Skeletal muscle tissue (tissue), 3 donors: ENCODE measurements at regions not wholly inside any gene's neighbourhood (a gene's known extent, or its start where the extent isn't known, plus 50 kb on each side); places are given as distances from the start of the nearest gene placed in this dataset.
"Not testable (repeated sequence)": the region's sequence is repeated elsewhere in the genome, so short reads cannot be mapped to it uniquely, and the experiment has no call there.

ENCODE experiments used
- H3K27ac ChIP-seq: one replicate; pipeline ENCODE4 v1.7.0; 2013; ENCODE audit warnings: mild to moderate bottlenecking, low read depth, low read length, inconsistent platforms
- H3K27me3 ChIP-seq, 3 donors: one replicate each; pipeline ENCODE4 v1.7.0; 2013; ENCODE audit warnings: low read length in 3 of 3; ENCODE audit not compliant: control insufficient read depth in 3 of 3, insufficient read depth in 3 of 3
- H3K36me3 ChIP-seq, 3 donors: one replicate each; pipeline ENCODE4 v1.7.0; 2013; ENCODE audit warnings: low read length in 3 of 3; ENCODE audit not compliant: control insufficient read depth in 3 of 3, insufficient read depth in 3 of 3
- H3K4me1 ChIP-seq, 3 donors: one replicate each; pipeline ENCODE4 v1.7.0; 2013; ENCODE audit warnings: low read length in 3 of 3, mild to moderate bottlenecking in 3 of 3; ENCODE audit not compliant: control insufficient read depth in 3 of 3, insufficient read depth in 3 of 3
- H3K4me3 ChIP-seq, 3 donors: one replicate each; pipeline ENCODE4 v1.7.0; 2013; ENCODE audit warnings: low read length in 3 of 3
- H3K9ac ChIP-seq, 3 donors: one replicate each; pipeline ENCODE4 v1.7.0; 2013; ENCODE audit warnings: low read length in 3 of 3, mild to moderate bottlenecking in 3 of 3, moderate library complexity in 2 of 3, low read depth in 1 of 3
- H3K9me3 ChIP-seq, 3 donors: one replicate each; pipeline ENCODE4 v1.7.0; 2013; ENCODE audit warnings: low read length in 3 of 3; ENCODE audit not compliant: control insufficient read depth in 3 of 3
- donor health status: Osteomylitis.

DNA sequence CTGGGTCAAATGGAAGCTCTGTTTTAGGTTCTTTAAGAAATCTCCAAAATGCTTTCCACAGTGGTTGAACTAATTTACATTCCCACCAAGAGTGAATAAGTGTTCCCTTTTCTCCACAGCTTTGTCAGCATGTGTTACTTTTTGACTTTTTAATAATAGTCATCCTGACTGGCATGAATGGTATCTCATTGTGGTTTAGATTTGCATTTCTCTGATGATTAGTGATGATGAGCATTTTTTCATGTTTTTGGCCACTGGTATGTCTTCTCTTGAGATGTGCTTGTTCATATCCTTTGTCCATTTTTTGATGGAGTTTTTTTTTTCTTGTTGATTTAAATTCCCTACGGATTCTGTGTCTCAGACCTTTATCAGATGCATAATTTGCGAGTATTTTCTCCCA, 745.0 kb upstream of the BCHE start:
- H3K36me3 ChIP-seq = no peaks in the 10 kb centered on the region
- H3K4me3 ChIP-seq = no peak overlapping the region
- H3K9ac ChIP-seq = no peak overlapping the region
- H3K4me1 ChIP-seq = no peaks in the 10 kb centered on the region
- no peaks in the 10 kb centered on the region for H3K27me3 ChIP-seq
- H3K27ac ChIP-seq = no peak overlapping the region
- no peaks in the 10 kb centered on the region for H3K9me3 ChIP-seq

- Histone ChIP-seq H3K4me3 (no peak overlapping the region), H3K9ac (no peak overlapping the region), H3K27me3 (no peaks in the 10 kb centered on the region), H3K36me3 (no peaks in the 10 kb centered on the region), H3K9me3 (no peaks in the 10 kb centered on the region), H3K4me1 (no peaks in the 10 kb centered on the region), H3K27ac (no peak overlapping the region)
These were observed 743.3 kb upstream of the BCHE start for GRCh38 chr3:166580561-166580960.

- no peak overlapping the region for H3K9ac ChIP-seq
- H3K36me3 ChIP-seq = no peaks in the 10 kb centered on the region
- no peak overlapping the region for H3K27ac ChIP-seq
- no peaks in the 10 kb centered on the region for H3K4me1 ChIP-seq
- no peaks in the 10 kb centered on the region for H3K9me3 ChIP-seq
- H3K27me3 ChIP-seq = no peaks in the 10 kb centered on the region
- H3K4me3 ChIP-seq = no peak overlapping the region
These were observed 737.9 kb upstream of the BCHE start for GRCh38 chr3:166575161-166575560.

DNA sequence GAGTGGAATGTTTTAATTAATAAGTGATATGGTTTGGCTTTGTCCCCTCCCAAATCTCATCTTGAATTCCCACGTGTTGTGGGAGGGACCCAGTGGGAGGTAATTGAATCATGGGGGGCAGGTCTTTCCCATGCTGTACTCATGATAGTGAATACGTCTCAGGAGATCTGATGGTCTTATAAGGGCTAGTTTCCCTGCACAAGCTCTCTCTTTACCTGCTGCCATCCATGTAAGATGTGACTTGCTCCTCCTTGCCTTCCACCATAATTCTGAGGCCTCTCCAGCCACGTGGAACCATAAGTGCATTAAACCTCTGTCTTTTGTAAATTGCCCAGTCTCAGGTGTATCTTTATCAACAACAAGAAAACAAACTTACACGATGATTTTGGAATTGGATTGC, 734.5 kb upstream of the BCHE start:
- H3K4me3 ChIP-seq, H3K27ac ChIP-seq, H3K27me3 ChIP-seq, H3K4me1 ChIP-seq, H3K9me3 ChIP-seq, H3K9ac ChIP-seq, H3K36me3 ChIP-seq: not testable (repeated sequence)

- no peak overlapping the region for H3K4me3 ChIP-seq
- H3K9ac ChIP-seq = no peak overlapping the region
- H3K27me3 ChIP-seq = no peaks in the 10 kb centered on the region
- no peaks in the 10 kb centered on the region for H3K9me3 ChIP-seq
- H3K27ac ChIP-seq = no peak overlapping the region
- H3K36me3 ChIP-seq = no peaks in the 10 kb centered on the region
- H3K4me1 ChIP-seq = no peaks in the 10 kb centered on the region
These were observed 732.9 kb upstream of the BCHE start for GRCh38 chr3:166570102-166570501.

DNA sequence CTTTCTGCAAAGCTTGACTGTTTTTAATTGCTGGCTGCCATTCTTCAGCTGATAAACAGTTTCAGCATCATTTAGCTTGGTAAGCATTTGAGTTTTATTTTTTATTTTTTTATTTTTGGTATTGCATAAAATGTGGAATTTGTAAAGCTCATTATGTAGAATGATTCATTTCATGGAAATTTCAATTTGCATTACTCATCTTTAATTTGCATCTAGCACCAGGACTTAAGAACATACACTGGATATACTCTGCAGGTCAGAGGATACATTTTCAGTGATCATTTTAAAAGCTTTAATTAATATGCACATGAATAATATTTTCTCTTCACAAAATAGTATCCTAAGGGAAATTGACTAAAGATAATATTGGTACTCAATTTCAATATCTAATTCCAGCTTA, 732.4 kb upstream of the BCHE start:
- Histone ChIP-seq H3K27ac (no peak overlapping the region), H3K9me3 (no peaks in the 10 kb centered on the region), H3K9ac (no peak overlapping the region), H3K4me1 (no peaks in the 10 kb centered on the region), H3K4me3 (no peak overlapping the region), H3K36me3 (no peaks in the 10 kb centered on the region), H3K27me3 (no peaks in the 10 kb centered on the region)

GRCh38 chr3:166560253-166560652, 723.0 kb upstream of the BCHE start:
- Histone ChIP-seq H3K27ac (no peak overlapping the region), H3K9ac (no peak overlapping the region), H3K4me3 (no peak overlapping the region), H3K4me1 (no peaks in the 10 kb centered on the region), H3K36me3 (no peaks in the 10 kb centered on the region), H3K27me3 (no peaks in the 10 kb centered on the region), H3K9me3 (no peaks in the 10 kb centered on the region)

GRCh38 chr3:166556955-166557354, 719.7 kb upstream of the BCHE start:
- Histone ChIP-seq H3K4me1 (no peaks in the 10 kb centered on the region), H3K27ac (no peak overlapping the region)

DNA sequence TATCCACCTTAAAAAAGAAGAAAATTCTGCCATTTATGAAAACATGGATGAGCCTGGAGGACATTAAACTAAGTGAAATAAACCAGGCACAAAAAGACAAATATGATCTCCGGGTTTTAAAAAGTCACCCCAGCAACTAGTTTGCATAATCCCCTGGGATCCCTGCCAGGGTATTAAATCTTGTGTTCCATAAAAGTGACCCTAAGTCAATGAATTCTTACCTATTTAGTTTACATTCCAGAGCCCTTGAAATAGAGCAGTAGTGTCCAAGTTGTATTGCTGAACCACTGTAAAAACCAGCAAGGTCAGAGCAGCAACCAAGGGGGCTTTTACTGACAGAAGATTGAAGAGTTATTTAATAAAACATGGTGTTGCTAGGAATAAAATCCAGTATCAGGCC, 716.8 kb upstream of the BCHE start:
- Histone ChIP-seq H3K9ac (no peak overlapping the region), H3K4me3 (no peak overlapping the region), H3K27ac (no peak overlapping the region), H3K4me1 (no peaks in the 10 kb centered on the region), H3K9me3 (peaks cover 0 to 2% (median 0%) of the 10 kb centered on the region in 3 donors), H3K36me3 (no peaks in the 10 kb centered on the region), H3K27me3 (no peaks in the 10 kb centered on the region)

More at GRCh38 chr3:166556955-166557354, 719.7 kb upstream of the BCHE start:
- H3K36me3 ChIP-seq = no peaks in the 10 kb centered on the region
- H3K27me3 ChIP-seq = no peaks in the 10 kb centered on the region
- no peak overlapping the region for H3K4me3 ChIP-seq
- H3K9me3 ChIP-seq = no peaks in the 10 kb centered on the region
- H3K9ac ChIP-seq = no peak overlapping the region

DNA sequence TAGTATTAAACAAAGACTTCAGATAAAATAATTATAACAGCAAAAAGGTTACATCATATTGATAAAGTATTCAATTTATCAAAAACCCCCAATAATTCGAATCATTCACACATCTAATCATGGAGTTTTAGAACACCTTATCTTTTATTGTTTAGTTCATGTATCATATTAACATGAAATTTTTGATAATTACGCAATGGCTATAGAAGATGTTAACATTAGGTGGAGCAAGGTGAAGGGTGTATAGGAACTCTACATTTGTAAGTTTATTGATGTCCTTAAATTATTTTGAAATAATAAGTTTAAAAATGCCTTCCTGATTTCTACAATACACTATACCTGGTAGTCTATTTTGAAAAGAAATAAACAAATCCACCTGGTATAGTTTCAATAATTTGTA, 696.5 kb upstream of the BCHE start:
- Histone ChIP-seq H3K4me3 (no peak overlapping the region), H3K4me1 (no peaks in the 10 kb centered on the region), H3K36me3 (no peaks in the 10 kb centered on the region), H3K9me3 (peaks cover 1 to 4% (median 3%) of the 10 kb centered on the region in 3 donors), H3K27ac (no peak overlapping the region), H3K9ac (no peak overlapping the region), H3K27me3 (no peaks in the 10 kb centered on the region)

- no peak overlapping the region for H3K4me3 ChIP-seq
- H3K4me1 ChIP-seq = no peaks in the 10 kb centered on the region
- no peak overlapping the region for H3K9ac ChIP-seq
- H3K36me3 ChIP-seq = no peaks in the 10 kb centered on the region
- H3K27ac ChIP-seq = no peak overlapping the region
- peaks cover 1 to 4% (median 3%) of the 10 kb centered on the region in 3 donors for H3K9me3 ChIP-seq
- H3K27me3 ChIP-seq = no peaks in the 10 kb centered on the region
These were observed 694.5 kb upstream of the BCHE start for GRCh38 chr3:166531730-166532129.
